Stimulated activated CD4-positive, alpha-beta T cell treated with anti-CD3 and anti-CD28 coated beads, Interleukin-2, amount 100 ng/mL, for 24 hours (primary cell): ENCODE measurements at regions not wholly inside any gene's neighbourhood (a gene's known extent, or its start where the extent isn't known, plus 50 kb on each side); places are given as distances from the start of the nearest gene placed in this dataset.
"Not testable (repeated sequence)": the region's sequence is repeated elsewhere in the genome, so short reads cannot be mapped to it uniquely, and the experiment has no call there.

Experiments used
- DNase-seq, 2 donors: peaks; one replicate each; pipeline ENCODE4 v3.0.0-alpha.2; 2020

DNA sequence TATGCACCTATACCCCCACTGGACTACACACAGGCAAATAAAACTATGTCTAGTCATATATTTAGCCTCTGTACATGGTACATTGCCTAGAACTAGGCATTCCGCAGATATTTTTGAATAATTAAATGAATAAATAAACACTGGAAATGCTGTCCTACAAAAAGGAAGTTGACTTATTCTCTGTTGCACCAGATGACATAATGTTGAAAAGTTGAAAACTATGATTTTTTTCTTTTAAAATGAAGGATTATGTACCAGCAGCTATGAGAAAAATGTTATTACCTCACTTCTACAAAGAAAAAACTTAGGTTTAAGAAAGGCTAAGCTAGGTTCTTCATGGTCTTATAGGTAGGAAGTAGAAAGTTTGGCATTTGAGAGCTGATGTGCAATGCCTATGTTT, 856.6 kb downstream of the METTL15 start:
- no peak for DNase-seq

DNA sequence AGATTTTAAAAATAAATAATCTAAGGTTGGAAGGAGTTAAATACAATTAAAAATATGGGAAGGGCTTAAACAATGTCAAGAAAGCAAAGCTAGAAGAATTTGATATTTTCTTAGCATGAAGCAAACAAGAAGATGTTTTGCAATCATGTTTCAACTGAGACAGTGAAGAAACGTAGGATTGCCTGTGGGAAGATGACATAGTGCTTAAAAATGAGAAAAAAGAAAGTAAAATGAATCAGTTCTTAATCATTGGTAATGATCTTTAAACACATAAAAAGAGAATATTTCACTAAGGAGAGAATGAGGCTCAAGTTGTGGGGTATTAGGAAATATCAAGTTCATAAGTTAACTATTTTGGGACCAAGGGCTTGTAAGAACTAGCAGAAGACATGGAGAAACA, 855.0 kb downstream of the METTL15 start:
- no peak for DNase-seq

DNA sequence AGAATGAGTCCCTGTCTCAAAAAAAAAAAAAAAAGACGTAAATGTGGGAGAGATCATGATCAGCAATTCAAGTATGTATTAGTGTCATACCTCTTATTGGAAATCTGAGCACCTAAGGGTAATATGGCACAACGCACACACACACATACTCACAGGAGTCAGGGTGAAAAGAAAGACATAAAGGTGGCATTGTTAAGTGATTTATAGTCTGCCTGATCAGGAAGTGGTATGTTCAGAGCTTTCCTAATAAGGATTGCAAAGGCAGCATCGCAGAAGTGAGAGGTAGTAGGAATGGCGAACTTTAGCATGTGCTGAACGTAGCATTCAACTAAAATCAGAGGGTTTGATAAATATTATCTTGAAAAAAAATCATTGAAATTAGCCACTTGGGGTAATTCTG, 854.3 kb downstream of the METTL15 start:
- DNase-seq: no peak

DNA sequence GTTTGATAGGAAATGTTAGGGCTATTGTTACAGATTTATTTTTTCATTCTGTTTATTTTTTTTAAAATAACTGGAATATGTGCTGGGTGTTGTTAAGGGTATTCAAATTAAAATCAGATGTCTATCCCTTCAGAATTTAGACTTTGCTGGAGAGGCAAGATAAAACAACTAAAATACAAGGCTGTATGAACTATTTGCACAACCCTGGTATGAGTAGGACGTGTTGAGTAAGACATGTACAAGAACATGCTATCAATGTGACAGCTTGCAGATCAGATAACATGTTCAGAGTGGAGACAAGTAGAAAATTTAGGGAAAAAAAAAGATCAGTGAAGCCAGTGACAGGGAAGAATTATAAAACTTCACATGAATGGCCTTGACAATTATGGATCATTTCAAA, 853.5 kb downstream of the METTL15 start:
- DNase-seq: no peak

DNA sequence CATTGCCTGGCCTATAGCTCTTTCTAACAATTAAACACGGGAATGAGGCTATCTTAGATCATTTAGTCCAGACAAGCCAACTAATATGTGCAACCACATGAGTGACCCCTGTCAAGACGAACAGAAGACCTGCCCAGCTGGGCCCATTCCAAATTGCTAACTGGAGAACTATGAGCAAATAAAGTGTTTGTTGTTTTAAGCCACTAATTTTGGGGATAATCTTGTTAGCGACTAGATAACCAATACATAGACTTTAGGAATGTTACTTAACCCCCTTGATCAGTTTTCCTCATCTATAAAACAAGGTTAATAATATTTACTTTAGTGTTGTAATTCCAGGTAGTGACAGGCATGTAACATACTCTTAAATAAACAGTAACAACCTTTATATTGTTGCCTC, 848.3 kb downstream of the METTL15 start:
- no peak for DNase-seq

DNA sequence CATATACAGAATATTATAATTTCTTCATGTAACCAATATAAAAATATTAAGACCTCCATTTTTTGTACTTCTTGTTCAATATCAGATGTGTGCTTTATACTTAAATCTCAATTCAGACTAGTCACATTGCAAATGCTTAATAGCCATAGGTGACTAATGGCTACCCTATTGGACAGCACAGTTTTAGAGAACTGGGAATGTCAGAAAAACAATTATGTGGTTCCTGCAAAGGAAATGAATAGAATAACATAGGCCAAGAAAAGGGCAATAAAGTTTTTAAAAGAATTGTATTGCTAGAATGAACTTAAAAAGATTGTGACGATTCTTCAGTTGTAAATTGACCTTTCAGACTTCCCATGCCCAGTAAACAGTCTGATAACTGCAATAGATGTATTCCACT, 843.0 kb downstream of the METTL15 start:
- DNase-seq: no peak

DNA sequence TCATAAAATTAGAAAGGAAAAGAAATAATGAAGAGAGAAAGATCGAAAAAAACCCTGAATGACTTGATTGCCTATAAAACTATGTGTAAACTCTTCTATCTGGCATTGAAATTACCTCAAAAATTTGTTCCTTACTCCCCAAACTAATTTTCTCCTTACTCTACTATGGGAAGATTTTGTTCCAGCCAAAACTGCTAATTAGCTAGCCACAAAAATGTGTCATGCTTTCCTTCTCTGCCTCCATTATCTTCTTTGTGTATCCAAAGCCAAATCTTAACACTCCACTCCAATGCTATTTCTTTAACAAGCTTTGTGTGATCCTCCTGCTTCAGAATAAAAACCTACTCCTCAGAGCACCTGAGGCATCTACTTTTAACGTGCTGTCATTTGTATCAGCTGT, 831.2 kb downstream of the METTL15 start:
- no peak for DNase-seq

DNA sequence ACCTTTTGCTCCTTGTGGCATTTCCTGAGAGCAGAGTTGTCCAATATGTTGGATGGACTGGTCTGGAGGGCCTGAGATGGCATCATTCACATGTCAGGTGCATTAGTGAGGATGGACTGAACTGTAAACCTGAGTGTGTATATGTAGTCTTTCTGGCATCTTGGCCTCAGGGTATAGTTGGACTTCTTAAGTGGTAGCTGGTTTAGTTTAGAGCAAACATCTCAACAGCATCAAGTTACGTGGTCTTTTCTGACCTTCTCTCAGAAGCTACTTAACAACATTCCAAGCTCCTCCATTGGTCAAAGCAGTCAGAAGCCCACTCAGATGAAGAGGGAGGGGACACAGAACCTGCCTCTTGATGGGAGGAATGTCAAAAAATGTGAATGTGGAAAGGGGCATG, 829.9 kb downstream of the METTL15 start:
- DNase-seq: no peak

DNA sequence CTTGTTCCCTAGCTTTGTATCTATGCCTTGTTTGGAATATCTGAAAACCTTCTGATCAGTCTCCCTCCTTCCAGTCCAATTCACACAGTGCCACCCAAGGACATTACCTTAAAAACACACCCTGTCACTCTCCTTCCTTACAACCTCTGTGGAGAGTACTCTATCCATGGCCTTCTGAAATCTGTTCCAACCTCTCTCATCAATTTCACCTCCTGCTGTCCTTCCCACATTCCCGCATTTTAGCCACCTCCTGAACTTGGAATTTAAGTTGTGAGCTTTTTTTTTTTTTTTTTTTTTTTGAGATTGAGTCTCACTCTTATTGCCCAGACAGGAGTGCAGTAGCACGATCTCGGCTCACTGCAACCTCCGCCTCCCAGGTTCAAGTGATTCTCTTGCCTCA, 824.8 kb downstream of the METTL15 start:
- no peak for DNase-seq

DNA sequence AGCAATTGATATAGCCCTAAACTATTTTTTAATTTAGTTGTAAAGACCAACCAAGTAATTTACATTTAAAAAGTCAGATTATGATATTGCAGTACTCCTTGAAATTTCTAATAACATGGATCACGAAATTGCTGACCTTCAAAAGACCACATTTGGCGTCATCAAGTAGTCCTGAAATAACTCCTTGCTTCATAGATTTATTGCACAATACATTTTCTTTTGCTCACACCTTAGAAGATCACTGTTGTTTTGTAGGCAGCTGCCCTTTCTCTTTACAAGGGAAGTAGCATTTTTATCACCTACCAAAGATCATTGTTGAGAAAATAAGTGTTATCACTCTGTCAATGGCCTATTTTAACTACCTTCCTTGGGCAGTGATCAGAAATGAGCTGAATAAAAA, 815.8 kb downstream of the METTL15 start:
- no peak for DNase-seq

DNA sequence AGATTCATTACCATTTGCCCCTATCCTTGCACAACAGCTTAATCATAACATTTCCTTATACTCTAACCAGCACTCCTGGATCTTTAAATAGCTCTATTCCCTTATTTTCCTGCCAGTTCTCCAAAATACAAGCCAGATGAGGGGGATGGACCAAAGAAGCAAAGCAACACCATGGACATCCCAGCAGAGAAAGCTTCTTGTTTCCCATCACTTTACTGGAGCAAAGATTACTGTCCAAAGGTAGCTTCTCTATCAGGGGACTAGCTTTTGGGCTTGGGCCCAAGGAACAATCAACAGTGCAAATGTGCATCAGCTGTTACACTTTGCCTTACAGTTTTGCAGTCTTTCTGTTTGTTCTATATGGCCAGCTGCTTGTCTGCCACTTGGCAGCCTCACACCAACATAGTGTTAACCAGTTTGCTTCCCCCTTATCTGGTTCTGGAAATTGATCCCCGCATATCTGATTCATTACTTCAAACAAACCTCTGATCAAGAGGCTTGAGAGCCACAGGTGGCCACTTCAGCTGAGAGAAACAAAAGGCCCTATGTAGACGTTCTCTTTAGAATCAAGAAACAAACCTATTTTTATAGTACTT, 814.3 kb downstream of the METTL15 start:
- DNase-seq: no peak

DNA sequence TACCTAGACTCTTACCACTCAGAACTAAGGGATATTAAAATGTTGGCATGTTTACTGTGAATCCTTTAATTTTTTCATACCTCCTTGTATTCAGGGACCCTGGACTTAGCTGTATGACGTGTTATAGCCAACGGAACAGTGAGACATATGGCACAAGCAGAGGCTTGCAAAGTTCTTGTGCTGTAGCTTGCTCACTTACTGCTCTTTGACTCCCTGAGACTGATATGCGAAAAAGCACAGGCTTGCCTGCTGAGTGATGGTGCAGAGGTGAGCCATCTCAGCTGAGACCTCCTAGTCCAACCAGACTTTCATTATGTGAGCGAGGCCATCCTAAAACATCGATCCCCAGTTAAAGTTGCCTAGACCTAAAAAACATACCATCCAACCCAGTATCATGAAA, 811.0 kb downstream of the METTL15 start:
- no peak for DNase-seq

DNA sequence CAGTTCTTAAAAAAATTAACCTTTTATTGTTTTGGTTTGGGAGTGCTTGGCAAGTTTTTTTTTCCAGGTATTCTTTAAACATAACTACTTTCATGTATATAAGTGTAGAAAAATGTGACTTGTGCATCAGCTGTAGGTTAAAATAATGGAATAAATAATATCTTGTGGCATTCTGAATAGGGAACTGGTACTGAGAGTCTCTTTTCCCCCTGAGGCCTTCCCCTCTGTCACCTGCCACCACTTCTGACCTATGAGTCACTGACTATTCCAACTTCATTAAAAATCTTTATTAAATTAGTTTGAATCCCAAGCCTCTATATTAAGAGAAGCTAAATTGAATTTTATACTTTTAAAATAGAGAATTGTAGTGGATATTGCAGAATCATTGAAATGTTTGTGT, 805.7 kb downstream of the METTL15 start:
- no peak for DNase-seq

DNA sequence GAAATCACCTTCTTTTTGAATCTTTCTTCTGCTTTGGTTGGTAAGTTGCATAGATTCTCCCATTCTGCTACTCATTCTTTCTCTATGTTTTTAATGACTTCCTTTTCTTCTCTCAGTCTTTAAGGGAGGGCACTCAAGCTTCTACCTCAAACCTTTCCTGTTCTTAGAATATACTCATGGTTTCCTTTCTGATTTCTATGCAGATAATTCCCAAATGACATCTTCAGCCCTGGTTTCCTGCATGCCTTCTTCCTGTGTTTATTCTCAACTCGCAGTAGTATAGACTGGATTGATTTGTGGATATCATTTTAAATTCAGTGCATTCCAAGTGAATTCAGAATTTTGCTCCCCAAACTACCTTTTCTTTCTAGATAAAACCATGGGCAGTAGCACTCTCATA, 803.6 kb downstream of the METTL15 start:
- DNase-seq: no peak

DNA sequence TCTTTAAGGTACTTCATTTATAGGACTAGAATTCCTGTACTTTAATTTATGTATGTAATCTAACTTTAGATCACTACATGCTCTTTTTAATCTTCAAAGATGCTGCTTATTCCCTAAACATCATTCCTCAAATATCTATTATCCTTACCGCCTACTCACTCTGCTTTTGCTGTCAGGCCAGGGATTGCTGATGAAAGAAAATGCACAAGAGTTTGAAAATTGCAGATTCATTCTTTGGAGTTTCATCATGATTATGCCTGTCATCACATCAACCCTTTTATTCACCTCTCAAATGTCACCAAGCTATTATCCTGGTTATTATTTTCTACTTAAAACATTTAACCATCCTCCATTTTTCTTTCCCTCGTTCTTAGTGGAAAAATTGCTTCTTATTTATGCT, 802.7 kb downstream of the METTL15 start:
- DNase-seq: no peak

DNA sequence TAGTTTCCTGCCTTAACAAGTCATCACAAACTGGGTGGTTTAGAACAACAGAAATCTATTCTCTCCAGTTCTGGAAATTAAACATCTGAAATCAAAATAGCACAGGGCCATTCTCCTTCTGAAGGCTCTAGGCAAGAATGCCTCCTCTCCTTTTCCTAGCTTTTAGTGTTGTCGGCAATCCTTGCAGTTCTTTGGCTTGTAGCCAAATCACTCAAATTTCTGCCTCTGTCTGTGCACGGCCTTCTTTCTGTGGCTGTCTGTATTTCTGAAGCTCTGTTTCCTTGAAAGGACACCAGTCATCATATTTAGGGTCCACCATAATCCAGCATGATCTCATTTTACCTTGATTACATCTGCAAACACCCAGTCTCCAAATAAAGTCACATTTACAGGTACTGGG, 795.5 kb downstream of the METTL15 start:
- no peak for DNase-seq

DNA sequence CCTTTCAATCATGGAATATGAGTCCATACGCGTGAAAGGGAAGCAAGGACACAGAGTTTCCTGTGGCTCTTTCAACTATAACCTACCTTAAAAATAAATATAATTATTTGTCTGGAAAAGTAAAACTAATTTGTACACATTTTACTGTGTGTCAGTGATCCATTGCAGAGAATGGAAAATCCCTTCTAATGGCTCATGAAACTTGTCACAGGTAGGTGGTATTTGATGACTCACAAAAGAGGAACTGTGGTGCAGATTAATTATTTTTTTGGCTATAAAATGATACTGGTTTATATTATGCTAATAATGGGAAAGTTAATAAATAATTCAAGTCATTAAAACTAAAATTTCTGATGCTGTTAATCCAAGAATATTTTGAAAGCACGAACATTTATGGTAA, 792.2 kb downstream of the METTL15 start:
- DNase-seq: no peak

DNA sequence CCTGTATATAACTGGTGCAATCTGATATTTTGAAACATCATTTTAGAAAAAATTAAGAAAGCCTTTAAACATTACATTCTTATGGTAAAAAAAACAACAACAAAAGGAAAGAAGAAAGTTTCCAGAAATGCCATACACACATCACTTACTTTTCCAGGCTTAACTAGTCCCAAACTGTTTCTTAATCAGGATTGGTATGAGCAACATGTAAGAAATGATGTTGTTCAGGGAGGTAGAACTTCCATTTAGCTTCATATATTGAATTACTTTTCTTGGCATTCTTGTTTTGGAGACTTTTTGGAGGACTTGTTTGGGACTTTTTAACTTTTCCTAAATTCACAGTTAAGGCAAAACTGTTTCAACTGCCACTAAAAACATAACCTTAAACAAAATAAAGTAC, 791.5 kb downstream of the METTL15 start:
- no peak for DNase-seq

DNA sequence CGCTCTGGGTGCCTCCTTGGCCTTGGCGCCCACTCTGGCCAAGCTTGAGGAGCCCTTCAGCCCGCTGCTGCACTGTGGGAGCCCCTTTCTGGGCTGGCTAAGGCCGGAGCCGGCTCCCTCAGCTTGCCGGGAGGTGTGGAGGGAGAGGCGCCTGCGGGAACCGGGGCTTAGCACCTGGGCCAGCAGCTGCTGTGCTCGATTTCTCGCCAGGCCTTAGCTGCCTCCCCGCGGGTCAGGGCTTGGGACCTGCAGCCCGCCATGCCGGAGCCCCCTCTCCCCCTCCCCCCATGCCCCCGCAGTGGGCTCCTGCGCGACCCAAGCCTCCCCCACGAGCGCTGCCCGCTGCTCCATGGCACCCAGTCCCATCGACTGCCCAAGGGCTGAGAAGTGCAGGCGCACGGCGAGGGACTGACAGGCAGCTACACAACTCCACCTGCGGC, 782.4 kb downstream of the METTL15 start:
- DNase-seq: not testable (repeated sequence)

DNA sequence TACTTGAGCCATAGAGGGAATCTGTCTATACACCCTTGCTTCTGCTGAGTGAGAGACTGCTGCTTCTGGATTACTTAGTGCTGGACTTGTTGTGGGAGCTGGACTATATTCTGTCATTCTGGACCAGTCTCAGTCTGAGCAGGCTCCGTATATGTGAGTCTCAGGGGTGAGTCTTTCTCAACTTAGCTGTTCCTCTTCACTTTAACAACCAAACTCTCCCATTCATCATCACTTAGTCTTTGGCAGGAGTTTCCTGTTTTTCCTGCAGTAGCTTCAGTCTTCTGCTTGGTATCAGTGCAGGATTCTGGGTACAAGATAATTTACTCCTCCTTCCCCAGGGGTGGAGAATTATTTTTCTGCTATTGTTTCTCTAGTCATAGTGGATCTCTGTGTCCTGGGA, 779.5 kb downstream of the METTL15 start:
- no peak for DNase-seq

DNA sequence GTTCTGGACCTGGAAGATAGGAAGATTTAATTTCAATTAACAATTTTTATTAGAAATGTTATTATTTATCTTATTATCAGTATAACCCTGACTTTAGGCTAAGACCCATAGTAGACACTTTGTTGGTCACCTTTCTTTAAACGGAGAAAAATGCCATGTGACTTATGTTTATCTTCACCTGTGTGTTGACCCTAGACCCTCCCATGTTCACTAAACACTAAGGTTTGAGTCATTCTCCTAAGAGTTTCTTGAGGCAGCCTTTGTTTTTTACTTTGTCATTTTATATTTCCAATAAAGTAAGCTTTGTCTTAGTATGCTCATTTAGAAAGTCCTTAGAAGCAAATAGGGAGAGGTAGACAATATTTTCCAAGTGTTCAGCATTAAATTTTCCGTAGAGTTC, 771.7 kb downstream of the METTL15 start:
- no peak for DNase-seq

DNA sequence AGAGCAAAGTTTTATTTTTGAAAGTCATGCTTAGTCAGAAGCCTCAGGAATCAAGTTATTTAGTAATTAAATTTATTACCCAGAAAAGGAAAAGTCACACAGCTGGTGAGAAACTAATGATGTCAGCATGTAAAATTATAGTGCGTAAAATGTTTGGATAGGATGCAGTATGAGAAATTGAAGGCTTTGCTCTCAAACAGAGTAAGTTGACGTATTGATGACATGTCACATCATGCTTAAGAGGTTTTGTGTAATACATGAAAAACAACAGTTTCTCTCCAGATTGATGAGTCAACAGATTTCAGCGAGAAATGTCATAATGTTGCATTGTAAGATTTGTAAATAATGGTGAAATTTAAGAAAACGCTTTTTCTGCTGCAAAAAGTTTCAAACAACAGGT, 769.8 kb downstream of the METTL15 start:
- no peak for DNase-seq

DNA sequence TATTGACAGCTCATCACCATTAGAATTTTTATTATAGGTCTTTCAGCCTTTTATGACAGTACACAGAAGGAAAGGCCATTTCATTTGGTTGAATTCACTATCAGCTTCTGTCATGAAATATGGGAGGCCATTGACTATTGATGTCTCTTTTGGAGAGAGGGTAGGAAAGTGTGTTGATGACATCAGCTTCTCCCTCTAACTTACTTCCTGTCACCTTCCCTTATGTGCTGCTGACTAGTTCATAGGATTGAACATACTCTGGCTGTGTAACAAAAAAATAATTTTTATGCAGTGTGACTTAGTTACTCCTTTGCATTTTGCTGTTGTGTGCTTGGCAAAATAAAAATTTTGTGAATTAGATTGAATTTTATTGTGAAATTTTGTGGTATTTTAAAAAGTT, 769.2 kb downstream of the METTL15 start:
- no peak for DNase-seq

DNA sequence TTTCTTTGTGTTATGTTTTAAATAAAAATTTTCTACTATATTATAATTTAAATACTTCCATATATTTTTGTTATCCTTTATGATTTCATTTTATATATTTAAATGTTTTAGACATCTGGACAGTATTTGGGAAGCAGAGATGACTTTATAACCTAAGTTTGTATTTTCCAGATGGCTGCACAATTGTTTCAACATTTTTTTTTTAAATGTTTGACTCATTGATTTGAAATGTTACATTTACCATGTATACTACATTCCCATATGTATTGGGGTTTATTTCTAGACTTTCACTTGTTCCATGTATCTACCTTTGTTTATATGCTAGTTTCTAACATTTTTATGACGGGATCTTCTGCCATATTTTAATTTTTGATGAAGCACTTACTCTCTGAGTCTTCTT, 766.5 kb downstream of the METTL15 start:
- DNase-seq: no peak

DNA sequence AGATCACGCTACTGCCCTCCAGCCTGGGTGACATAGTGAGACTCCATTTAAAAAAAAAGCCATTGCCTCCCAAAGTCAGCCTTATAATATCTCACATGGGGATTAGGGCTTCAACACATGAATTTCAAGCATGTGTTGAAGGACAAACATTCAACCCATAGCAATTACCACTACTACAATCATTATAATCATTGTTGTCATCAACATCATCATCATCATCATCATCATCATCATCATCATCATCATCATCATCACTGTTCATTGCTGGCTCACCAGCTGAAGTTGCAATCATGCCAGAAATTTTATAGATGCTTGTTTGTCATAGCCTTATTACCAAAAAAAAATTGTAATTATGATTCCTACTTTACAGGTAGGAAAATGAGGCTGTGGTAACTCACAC, 762.9 kb downstream of the METTL15 start:
- DNase-seq: no peak

DNA sequence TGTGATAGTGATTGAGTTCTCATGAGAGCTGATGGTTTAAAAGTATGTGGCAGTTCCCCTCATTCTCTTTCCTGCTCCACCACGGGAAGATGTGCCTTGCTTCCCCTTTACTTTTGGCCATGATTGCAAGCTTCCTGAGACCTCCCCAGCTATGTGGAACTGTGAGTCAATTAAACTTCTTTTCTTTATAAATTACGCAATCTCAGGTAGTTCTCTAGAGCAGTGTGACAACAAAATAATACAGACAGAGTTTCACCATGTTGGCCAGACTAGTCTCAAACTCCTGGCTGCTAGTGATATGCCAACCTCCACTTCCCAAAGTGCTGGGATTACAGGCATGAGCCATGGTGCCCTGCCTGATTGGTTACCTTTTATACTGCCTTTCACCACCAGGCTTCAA, 755.2 kb downstream of the METTL15 start:
- no peak for DNase-seq
